ENCODE measurements at regions not wholly inside any gene's neighbourhood (a gene's known extent, or its start where the extent isn't known, plus 50 kb on each side); places are given as distances from the start of the nearest gene placed in this dataset.

- Histone ChIP-seq H3K36me3 (no peaks in the 10 kb centered on the region), H3K27ac (no peak overlapping the region), H3K4me3 (no peak overlapping the region), H3K27me3 (no peaks in the 10 kb centered on the region), H3K4me1 (no peaks in the 10 kb centered on the region), H3K9me3 (no peaks in the 10 kb centered on the region)
- DNase-seq (ENCODE audit: extremely low spot score in 2 of 2): no peak
- TF ChIP-seq, protein P1, sequence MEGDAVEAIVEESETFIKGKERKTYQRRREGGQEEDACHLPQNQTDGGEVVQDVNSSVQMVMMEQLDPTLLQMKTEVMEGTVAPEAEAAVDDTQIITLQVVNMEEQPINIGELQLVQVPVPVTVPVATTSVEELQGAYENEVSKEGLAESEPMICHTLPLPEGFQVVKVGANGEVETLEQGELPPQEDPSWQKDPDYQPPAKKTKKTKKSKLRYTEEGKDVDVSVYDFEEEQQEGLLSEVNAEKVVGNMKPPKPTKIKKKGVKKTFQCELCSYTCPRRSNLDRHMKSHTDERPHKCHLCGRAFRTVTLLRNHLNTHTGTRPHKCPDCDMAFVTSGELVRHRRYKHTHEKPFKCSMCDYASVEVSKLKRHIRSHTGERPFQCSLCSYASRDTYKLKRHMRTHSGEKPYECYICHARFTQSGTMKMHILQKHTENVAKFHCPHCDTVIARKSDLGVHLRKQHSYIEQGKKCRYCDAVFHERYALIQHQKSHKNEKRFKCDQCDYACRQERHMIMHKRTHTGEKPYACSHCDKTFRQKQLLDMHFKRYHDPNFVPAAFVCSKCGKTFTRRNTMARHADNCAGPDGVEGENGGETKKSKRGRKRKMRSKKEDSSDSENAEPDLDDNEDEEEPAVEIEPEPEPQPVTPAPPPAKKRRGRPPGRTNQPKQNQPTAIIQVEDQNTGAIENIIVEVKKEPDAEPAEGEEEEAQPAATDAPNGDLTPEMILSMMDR (IDR thresholded peaks at IDR 0.05): no peak
- no peak for TF ChIP-seq POLR2AphosphoS5 (IDR thresholded peaks at IDR 0.05; ENCODE audit: insufficient read depth in 1 of 2, low read depth in 1 of 2)
- TF ChIP-seq POLR2A (IDR thresholded peaks at IDR 0.05): no peak
- intact Hi-C loops (cut with DNase I): no loop called here
Observed at GRCh38 chr2:200211643-200212042, 94.8 kb upstream of the SPATS2L start.

GRCh38 chr2:200212862-200213425, 93.5 kb upstream of the SPATS2L start:
- H3K36me3 ChIP-seq: no peaks in the 10 kb centered on the region
- no peak overlapping the region for H3K27ac ChIP-seq
- no peaks in the 10 kb centered on the region for H3K4me1 ChIP-seq
- TF ChIP-seq POLR2AphosphoS5 (IDR thresholded peaks at IDR 0.05; ENCODE audit: insufficient read depth in 1 of 2, low read depth in 1 of 2) (no peak), POLR2A (IDR thresholded peaks at IDR 0.05) (no peak)
- TF ChIP-seq, protein P1 (IDR thresholded peaks at IDR 0.05): no peak
- no peaks in the 10 kb centered on the region for H3K27me3 ChIP-seq
- intact Hi-C loops (cut with DNase I): no loop called here
- no peak for DNase-seq (ENCODE audit: extremely low spot score in 2 of 2)
- no peaks in the 10 kb centered on the region for H3K9me3 ChIP-seq
- H3K4me3 ChIP-seq: no peak overlapping the region

- TF ChIP-seq, protein P1 (IDR thresholded peaks at IDR 0.05): no peak
- TF ChIP-seq POLR2AphosphoS5 (IDR thresholded peaks at IDR 0.05; ENCODE audit: insufficient read depth in 1 of 2, low read depth in 1 of 2) (no peak), POLR2A (IDR thresholded peaks at IDR 0.05) (no peak)
- intact Hi-C loops (cut with DNase I): no loop called here
Observed at GRCh38 chr2:200216310-200216709, 90.2 kb upstream of the SPATS2L start.

GRCh38 chr2:200217320-200217719, 89.2 kb upstream of the SPATS2L start:
- H3K36me3 ChIP-seq: no peaks in the 10 kb centered on the region
- intact Hi-C loops (cut with DNase I): no loop called here
- H3K4me3 ChIP-seq: no peak overlapping the region
- H3K27ac ChIP-seq: no peak overlapping the region
- H3K9me3 ChIP-seq: no peaks in the 10 kb centered on the region
- H3K27me3 ChIP-seq: no peaks in the 10 kb centered on the region
- no peaks in the 10 kb centered on the region for H3K4me1 ChIP-seq
- no peak for DNase-seq (ENCODE audit: extremely low spot score in 2 of 2)
- TF ChIP-seq POLR2AphosphoS5 (IDR thresholded peaks at IDR 0.05; ENCODE audit: insufficient read depth in 1 of 2, low read depth in 1 of 2) (no peak), POLR2A (IDR thresholded peaks at IDR 0.05) (no peak)
- TF ChIP-seq, protein P1 (IDR thresholded peaks at IDR 0.05): no peak

More at GRCh38 chr2:200216310-200216709, 90.2 kb upstream of the SPATS2L start:
- H3K27ac ChIP-seq: no peak overlapping the region
- no peaks in the 10 kb centered on the region for H3K36me3 ChIP-seq
- H3K4me3 ChIP-seq: no peak overlapping the region
- no peak for DNase-seq (ENCODE audit: extremely low spot score in 2 of 2)
- no peaks in the 10 kb centered on the region for H3K4me1 ChIP-seq
- no peaks in the 10 kb centered on the region for H3K9me3 ChIP-seq
- no peaks in the 10 kb centered on the region for H3K27me3 ChIP-seq

- Histone ChIP-seq H3K36me3 (no peaks in the 10 kb centered on the region), H3K27me3 (no peaks in the 10 kb centered on the region), H3K4me3 (no peak overlapping the region), H3K27ac (no peak overlapping the region), H3K9me3 (no peaks in the 10 kb centered on the region), H3K4me1 (no peaks in the 10 kb centered on the region)
- TF ChIP-seq POLR2A (IDR thresholded peaks at IDR 0.05) (no peak), POLR2AphosphoS5 (IDR thresholded peaks at IDR 0.05; ENCODE audit: insufficient read depth in 1 of 2, low read depth in 1 of 2) (no peak)
- TF ChIP-seq, protein P1 (IDR thresholded peaks at IDR 0.05): no peak
- DNase-seq (ENCODE audit: extremely low spot score in 2 of 2): no peak
- intact Hi-C loops (cut with DNase I): no loop called here
Observed at GRCh38 chr2:200218645-200219044, 87.8 kb upstream of the SPATS2L start.
